Sigmoid colon (tissue), 6 donors: ENCODE measurements at regions not wholly inside any gene's neighbourhood (a gene's known extent, or its start where the extent isn't known, plus 50 kb on each side); places are given as distances from the start of the nearest gene placed in this dataset.

Source experiments
- DNase-seq: peaks from one replicate; pipeline ENCODE4 v3.0.0-alpha.2; 2019
- H3K27ac ChIP-seq, 4 donors: fragments of 200-600 bp; sonication (generic); one replicate each; pipeline ENCODE4 v1.5.1; 2016 to 2019; ENCODE audit warnings: mild to moderate bottlenecking in 1 of 4
- H3K27me3 ChIP-seq, 3 donors: fragments of 200-600 bp; sonication (generic); one replicate each; pipeline ENCODE4 v1.5.1; 2019; ENCODE audit warnings: mild to moderate bottlenecking in 1 of 3
- H3K36me3 ChIP-seq, 4 donors: fragments of 200-600 bp; sonication (generic); one replicate each; pipeline ENCODE4 v1.5.1; 2016 to 2019
- H3K4me1 ChIP-seq, 4 donors: fragments of 200-600 bp; sonication (generic); one replicate each; pipeline ENCODE4 v1.5.1; 2017 to 2019
- H3K4me3 ChIP-seq, 4 donors: fragments of 200-600 bp; sonication (generic); one replicate each; pipeline ENCODE4 v1.5.1; 2017 to 2019; ENCODE audit warnings: mild to moderate bottlenecking in 2 of 4, moderate library complexity in 1 of 4
- H3K9me3 ChIP-seq, 4 donors: fragments of 200-600 bp in 3 of 4; sonication (generic) in 3 of 4; one replicate each; pipeline versions ENCODE4 v1.5.1 to v1.6.1; 2013 to 2019
- CTCF ChIP-seq, 4 experiments: fragments of 450-650 bp in 3 of 4; fragments of 200-600 bp in 1 of 4; IDR thresholded peaks; one replicate each; pipeline ENCODE4 v1.5.1; 2016 to 2019; ENCODE audit warnings: antibody characterized with exemption in 4 of 4, mild to moderate bottlenecking in 3 of 4, moderate library complexity in 2 of 4
- EP300 ChIP-seq, 4 donors: sonication (generic); formaldehyde crosslinking; IDR thresholded peaks; one replicate each; pipeline ENCODE4 v1.6.1; 2017; ENCODE audit warnings: antibody characterized with exemption in 4 of 4
- POLR2A ChIP-seq, 2 donors: fragments of 450-650 bp; IDR thresholded peaks; one replicate each; pipeline ENCODE4 v1.6.1; 2016; ENCODE audit warnings: antibody characterized with exemption in 2 of 2, mild to moderate bottlenecking in 2 of 2, moderate library complexity in 2 of 2
- POLR2AphosphoS5 ChIP-seq, 4 donors: sonication (generic); formaldehyde crosslinking; IDR thresholded peaks; one replicate each; pipeline ENCODE4 v1.6.1; 2017; ENCODE audit warnings: antibody characterized with exemption in 4 of 4
- WGBS, 2 donors: extraction: QIAGEN DNeasy Blood & Tissue Kit; methylation state at CpG; one replicate each; pipeline ENCODE4 v1.1.7; 2013; 5-methylcytosine and 5-hydroxymethylcytosine counted together
- intact Hi-C: fragments of 100-400 bp; cut with DNase I; formaldehyde crosslinking; loops from one replicate; pipeline ENCODE4 v1.15.1; 2023
- donor health status: healthy with polysubstance abuse.
- donor health status: healthy.

- no peaks in the 10 kb centered on the region for H3K36me3 ChIP-seq
- WGBS, 2 donors: 56 to 76% methylated on average over 2 of the region's 2 CpGs
- no peak for DNase-seq
- no peak overlapping the region for H3K27ac ChIP-seq
- TF ChIP-seq POLR2AphosphoS5 (IDR thresholded peaks at IDR 0.05) (no peak), POLR2A (IDR thresholded peaks at IDR 0.05) (no peak)
- H3K4me1 ChIP-seq: no peaks in the 10 kb centered on the region
- H3K9me3 ChIP-seq: no peaks in the 10 kb centered on the region
- H3K4me3 ChIP-seq: no peak overlapping the region
- intact Hi-C loops: no loop called here
- H3K27me3 ChIP-seq: no peaks in the 10 kb centered on the region
These were observed 1046.9 kb downstream of the VRK1 start for GRCh38 chr14:97844042-97844441.

GRCh38 chr14:97846156-97846555, 1049.0 kb downstream of the VRK1 start:
- Histone ChIP-seq H3K4me3 (no peak overlapping the region), H3K9me3 (no peaks in the 10 kb centered on the region), H3K36me3 (no peaks in the 10 kb centered on the region), H3K4me1 (no peaks in the 10 kb centered on the region), H3K27ac (no peak overlapping the region), H3K27me3 (no peaks in the 10 kb centered on the region)
- DNase-seq: no peak
- TF ChIP-seq POLR2AphosphoS5 (IDR thresholded peaks at IDR 0.05): no peak
- TF ChIP-seq CTCF (IDR thresholded peaks at IDR 0.05): no peak
- no peak for TF ChIP-seq EP300 (IDR thresholded peaks at IDR 0.05)
- TF ChIP-seq POLR2A (IDR thresholded peaks at IDR 0.05): no peak
- 86 to 87% methylated on average over 1 of the region's 1 CpG for WGBS, 2 donors
- intact Hi-C loops: no loop called here

- intact Hi-C loops: no loop called here
- no peak for TF ChIP-seq POLR2A (IDR thresholded peaks at IDR 0.05)
- TF ChIP-seq CTCF (IDR thresholded peaks at IDR 0.05): no peak
- TF ChIP-seq EP300 (IDR thresholded peaks at IDR 0.05): no peak
- TF ChIP-seq POLR2AphosphoS5 (IDR thresholded peaks at IDR 0.05): no peak
These were observed 1051.3 kb downstream of the VRK1 start for GRCh38 chr14:97848317-97848980.

GRCh38 chr14:97850466-97850865, 1053.3 kb downstream of the VRK1 start:
- Histone ChIP-seq H3K36me3 (no peaks in the 10 kb centered on the region), H3K4me3 (no peak overlapping the region), H3K4me1 (no peaks in the 10 kb centered on the region), H3K27ac (no peak overlapping the region), H3K27me3 (no peaks in the 10 kb centered on the region), H3K9me3 (no peaks in the 10 kb centered on the region)
- TF ChIP-seq POLR2AphosphoS5 (IDR thresholded peaks at IDR 0.05) (no peak), CTCF (IDR thresholded peaks at IDR 0.05) (no peak), POLR2A (IDR thresholded peaks at IDR 0.05) (no peak), EP300 (IDR thresholded peaks at IDR 0.05) (no peak)
- WGBS, 2 donors: 51 to 72% methylated on average over 2 of the region's 2 CpGs
- intact Hi-C loops: no loop called here
- no peak for DNase-seq

More at GRCh38 chr14:97848317-97848980, 1051.3 kb downstream of the VRK1 start:
- H3K4me1 ChIP-seq: no peaks in the 10 kb centered on the region
- H3K36me3 ChIP-seq: no peaks in the 10 kb centered on the region
- 45 to 58% methylated on average over 13 of the region's 13 CpGs for whole genome bisulfite sequencing, 2 donors
- DNase-seq: no peak
- H3K9me3 ChIP-seq: no peaks in the 10 kb centered on the region
- H3K27me3 ChIP-seq: no peaks in the 10 kb centered on the region
- no peak overlapping the region for H3K27ac ChIP-seq
- no peak overlapping the region for H3K4me3 ChIP-seq

GRCh38 chr14:97850886-97851285, 1053.7 kb downstream of the VRK1 start:
- DNase-seq: no peak
- TF ChIP-seq CTCF (IDR thresholded peaks at IDR 0.05) (no peak), EP300 (IDR thresholded peaks at IDR 0.05) (no peak), POLR2AphosphoS5 (IDR thresholded peaks at IDR 0.05) (no peak), POLR2A (IDR thresholded peaks at IDR 0.05) (no peak)
- intact Hi-C loops: no loop called here

More at GRCh38 chr14:97850886-97851285, 1053.7 kb downstream of the VRK1 start:
- Histone ChIP-seq H3K27me3 (no peaks in the 10 kb centered on the region), H3K27ac (no peak overlapping the region), H3K4me3 (no peak overlapping the region), H3K4me1 (no peaks in the 10 kb centered on the region), H3K36me3 (no peaks in the 10 kb centered on the region), H3K9me3 (no peaks in the 10 kb centered on the region)
- 74 to 87% methylated on average over 6 of the region's 6 CpGs for WGBS, 2 donors
